Tibial artery (tissue), 4 donors: ENCODE measurements at regions not wholly inside any gene's neighbourhood (a gene's known extent, or its start where the extent isn't known, plus 50 kb on each side); places are given as distances from the start of the nearest gene placed in this dataset.

Experiments
- DNase-seq, 2 donors: peaks; one replicate each; pipeline ENCODE4 v3.0.0-alpha.2; 2019
- H3K27ac ChIP-seq, 2 donors: fragments of 200-600 bp; sonication (generic) in 1 of 2; 1 replicate in 1 of 2; 2 replicates in 1 of 2; pipeline ENCODE4 v1.5.1; 2018 to 2019; ENCODE audit warnings: mild to moderate bottlenecking in 1 of 2
- H3K27me3 ChIP-seq, 2 donors: fragments of 200-600 bp; sonication (generic) in 1 of 2; one replicate each; pipeline versions ENCODE4 v1.5.1 to v1.6.0; 2016 to 2019
- H3K36me3 ChIP-seq, 3 donors: fragments of 200-600 bp; sonication (generic) in 2 of 3; one replicate each; pipeline ENCODE4 v1.5.1; 2016 to 2019; ENCODE audit warnings: mild to moderate bottlenecking in 2 of 3
- H3K4me1 ChIP-seq, 4 donors: fragments of 200-600 bp; sonication (generic) in 2 of 4; 1 replicate in 3 of 4; 2 replicates in 1 of 4; pipeline ENCODE4 v1.5.1; 2016 to 2019
- H3K4me3 ChIP-seq, 2 donors: fragments of 200-600 bp; sonication (generic) in 1 of 2; 1 replicate in 1 of 2; 2 replicates in 1 of 2; pipeline ENCODE4 v1.5.1; 2018 to 2019; ENCODE audit warnings: mild to moderate bottlenecking in 2 of 2
- H3K9me3 ChIP-seq, 3 donors: fragments of 200-600 bp; sonication (generic) in 1 of 3; one replicate each; pipeline ENCODE4 v1.5.1; 2016 to 2019
- intact Hi-C: fragments of 100-400 bp; cut with DNase I; formaldehyde crosslinking; loops from one replicate; pipeline ENCODE4 v1.15.0; 2023; ENCODE audit warnings: low total_unique reads
- TF ChIP-seq, protein P1 (sequence below), 2 experiments: fragments of 200-600 bp in 1 of 2; fragments of 450-650 bp in 1 of 2; IDR thresholded peaks; one replicate each; pipeline ENCODE4 v1.5.1; 2017 to 2019; ENCODE audit warnings: antibody characterized with exemption in 2 of 2, mild to moderate bottlenecking in 1 of 2, moderate library complexity in 1 of 2

DNA sequence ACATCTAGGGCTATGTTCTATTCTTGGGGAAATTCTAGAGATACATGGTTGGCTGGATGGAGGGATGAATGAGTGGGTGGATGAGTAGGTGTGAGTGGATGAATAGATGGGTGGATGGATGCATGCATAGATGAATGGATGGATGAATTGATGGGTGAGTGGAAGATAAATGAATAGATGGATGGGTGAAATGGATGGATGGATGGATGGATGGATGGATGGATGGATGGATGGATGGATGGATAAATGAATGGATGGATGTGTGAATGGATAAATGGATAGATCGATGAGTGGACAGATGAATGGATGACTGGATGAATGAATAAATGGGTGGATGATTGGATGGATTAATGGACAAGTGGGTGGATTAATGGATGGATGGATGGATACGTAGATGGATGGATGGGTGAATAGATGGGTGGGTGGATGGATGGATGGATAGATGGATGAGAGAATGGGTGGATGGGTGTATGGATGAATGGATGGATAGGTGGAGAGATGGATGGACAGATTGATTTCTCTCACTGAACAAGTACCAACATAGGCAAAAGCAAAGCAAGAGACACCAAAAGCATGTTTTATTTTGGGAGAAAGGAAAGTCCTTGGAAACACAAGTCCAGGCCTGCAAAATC, 143.2 kb downstream of the TSHZ3 start:
- no peaks in the 10 kb centered on the region for H3K4me1 ChIP-seq
- no peak overlapping the region for H3K27ac ChIP-seq
- no peak for DNase-seq
- H3K27me3 ChIP-seq, result no peaks in the 10 kb centered on the region
- H3K36me3 ChIP-seq, result no peaks in the 10 kb centered on the region
- no peaks in the 10 kb centered on the region for H3K9me3 ChIP-seq
- TF ChIP-seq, protein P1, sequence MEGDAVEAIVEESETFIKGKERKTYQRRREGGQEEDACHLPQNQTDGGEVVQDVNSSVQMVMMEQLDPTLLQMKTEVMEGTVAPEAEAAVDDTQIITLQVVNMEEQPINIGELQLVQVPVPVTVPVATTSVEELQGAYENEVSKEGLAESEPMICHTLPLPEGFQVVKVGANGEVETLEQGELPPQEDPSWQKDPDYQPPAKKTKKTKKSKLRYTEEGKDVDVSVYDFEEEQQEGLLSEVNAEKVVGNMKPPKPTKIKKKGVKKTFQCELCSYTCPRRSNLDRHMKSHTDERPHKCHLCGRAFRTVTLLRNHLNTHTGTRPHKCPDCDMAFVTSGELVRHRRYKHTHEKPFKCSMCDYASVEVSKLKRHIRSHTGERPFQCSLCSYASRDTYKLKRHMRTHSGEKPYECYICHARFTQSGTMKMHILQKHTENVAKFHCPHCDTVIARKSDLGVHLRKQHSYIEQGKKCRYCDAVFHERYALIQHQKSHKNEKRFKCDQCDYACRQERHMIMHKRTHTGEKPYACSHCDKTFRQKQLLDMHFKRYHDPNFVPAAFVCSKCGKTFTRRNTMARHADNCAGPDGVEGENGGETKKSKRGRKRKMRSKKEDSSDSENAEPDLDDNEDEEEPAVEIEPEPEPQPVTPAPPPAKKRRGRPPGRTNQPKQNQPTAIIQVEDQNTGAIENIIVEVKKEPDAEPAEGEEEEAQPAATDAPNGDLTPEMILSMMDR (IDR thresholded peaks at IDR 0.05), result no peak
- intact Hi-C loops, result no loop called here
- no peak overlapping the region for H3K4me3 ChIP-seq

DNA sequence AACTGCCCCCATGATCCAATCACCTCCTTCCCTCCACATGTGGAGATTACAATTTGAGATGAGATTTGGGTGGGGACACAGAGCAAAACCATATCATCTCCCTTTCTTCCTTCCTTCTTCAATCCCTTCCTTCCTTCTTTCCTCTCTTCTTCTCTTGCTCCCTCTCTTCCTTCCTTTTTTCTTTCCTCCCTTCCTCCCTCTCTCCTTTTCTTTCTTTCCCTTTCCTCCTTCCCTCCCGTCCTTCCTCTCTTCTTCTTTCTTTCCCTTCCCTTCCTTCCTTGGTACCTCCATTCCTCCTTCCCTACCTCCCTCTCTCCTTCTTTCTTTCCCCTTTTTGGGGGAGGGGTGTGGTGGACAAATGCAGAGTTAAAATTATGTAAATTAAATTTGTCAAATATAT, 145.1 kb downstream of the TSHZ3 start:
- TF ChIP-seq, protein P1 (IDR thresholded peaks at IDR 0.05), result no peak
- Histone ChIP-seq H3K27ac (no peak overlapping the region), H3K9me3 (no peaks in the 10 kb centered on the region), H3K4me3 (no peak overlapping the region), H3K36me3 (no peaks in the 10 kb centered on the region), H3K4me1 (no peaks in the 10 kb centered on the region), H3K27me3 (no peaks in the 10 kb centered on the region)
- intact Hi-C loops, result no loop called here
- no peak for DNase-seq

DNA sequence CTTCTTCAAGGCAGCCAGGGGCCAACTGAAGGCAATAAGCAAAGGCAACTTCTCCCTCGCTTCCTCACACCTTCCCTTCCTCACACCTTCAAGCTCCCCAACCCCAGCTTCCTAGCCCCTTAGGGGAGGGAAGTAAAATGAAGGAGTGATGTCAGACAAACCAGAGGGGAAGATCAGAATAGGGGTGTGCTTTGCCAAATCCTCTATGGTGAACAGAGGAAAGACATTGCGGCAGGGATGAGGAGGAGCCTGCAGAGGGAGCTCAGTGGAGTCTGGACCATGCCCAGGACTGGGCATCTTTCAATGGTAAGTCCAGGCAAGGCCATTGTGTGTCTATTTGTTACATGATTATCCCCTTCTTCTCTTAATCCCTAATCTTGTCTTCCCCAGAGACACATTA, 164.0 kb downstream of the TSHZ3 start:
- Histone ChIP-seq H3K9me3 (peaks cover 0 to 10% (median 0%) of the 10 kb centered on the region in 3 donors), H3K4me1 (no peaks in the 10 kb centered on the region), H3K36me3 (no peaks in the 10 kb centered on the region), H3K4me3 (no peak overlapping the region), H3K27ac (no peak overlapping the region), H3K27me3 (no peaks in the 10 kb centered on the region)
- TF ChIP-seq, protein P1 (IDR thresholded peaks at IDR 0.05), result no peak
- intact Hi-C loops, result no loop called here
- DNase-seq, result no peak

DNA sequence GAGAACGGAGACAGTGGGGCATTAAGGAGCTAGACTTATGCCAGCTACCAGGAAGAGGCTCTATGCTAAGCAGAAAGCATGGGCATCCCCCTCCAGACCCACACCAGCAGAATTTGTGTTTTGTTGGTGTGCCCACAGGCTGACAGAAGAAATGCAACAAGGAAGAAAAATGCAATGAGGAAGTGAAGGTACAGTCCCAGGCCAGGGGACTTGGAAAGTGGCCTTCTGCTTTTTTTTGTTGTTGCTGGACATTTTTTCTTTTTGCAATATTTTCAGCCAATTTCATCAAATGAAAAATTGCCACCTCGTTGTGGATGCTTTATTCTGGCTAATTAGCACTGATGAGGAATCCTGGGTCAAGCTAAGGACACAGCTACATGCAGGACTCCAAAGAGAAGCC, 167.7 kb downstream of the TSHZ3 start:
- Histone ChIP-seq H3K36me3 (no peaks in the 10 kb centered on the region), H3K9me3 (no peaks in the 10 kb centered on the region), H3K4me3 (no peak overlapping the region), H3K4me1 (no peaks in the 10 kb centered on the region), H3K27me3 (no peaks in the 10 kb centered on the region), H3K27ac (no peak overlapping the region)
- DNase-seq, result no peak
- TF ChIP-seq, protein P1 (IDR thresholded peaks at IDR 0.05), result no peak
- intact Hi-C loops, result no loop called here

DNA sequence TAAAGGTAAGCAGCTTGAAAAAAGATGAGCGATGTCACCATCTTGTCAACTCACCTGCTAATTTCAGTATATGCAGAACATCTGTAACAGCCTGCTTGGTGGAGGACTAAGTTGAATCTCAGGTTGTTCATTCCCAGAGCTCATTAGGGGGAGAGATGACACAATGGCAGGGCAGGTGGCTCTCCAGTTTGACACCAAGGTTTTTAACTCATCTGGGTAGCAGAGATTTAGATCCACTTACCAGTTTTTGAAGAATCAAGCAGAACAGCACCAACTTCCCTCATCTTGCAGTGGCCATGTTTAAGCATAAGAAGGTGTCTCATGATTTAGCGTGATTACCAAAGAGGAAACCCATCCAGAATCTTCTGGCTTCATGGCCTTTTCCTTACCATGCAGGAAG, 168.3 kb downstream of the TSHZ3 start:
- TF ChIP-seq, protein P1 (IDR thresholded peaks at IDR 0.05), result no peak
- Histone ChIP-seq H3K36me3 (no peaks in the 10 kb centered on the region), H3K27me3 (no peaks in the 10 kb centered on the region), H3K9me3 (no peaks in the 10 kb centered on the region), H3K4me3 (no peak overlapping the region), H3K4me1 (no peaks in the 10 kb centered on the region), H3K27ac (no peak overlapping the region)
- intact Hi-C loops, result no loop called here
- DNase-seq, result no peak

DNA sequence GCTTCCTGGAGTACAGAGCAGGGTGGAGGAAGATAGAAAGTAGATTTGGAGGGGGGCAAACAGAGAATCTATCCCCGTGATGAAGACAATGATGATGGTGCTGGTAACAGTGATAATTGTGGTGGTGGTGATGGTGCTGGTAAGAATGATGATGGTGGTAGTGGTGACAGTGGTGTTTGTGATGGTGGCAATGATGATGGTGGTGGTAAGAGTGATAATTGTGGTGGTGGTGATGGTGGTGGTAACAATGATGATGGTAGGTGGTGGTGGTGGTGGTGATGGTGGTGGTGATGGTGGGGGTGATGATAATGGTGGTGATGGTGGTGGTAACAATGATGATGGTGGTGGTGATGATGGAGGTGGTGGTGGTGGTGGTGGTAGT, 169.8 kb downstream of the TSHZ3 start:
- no peak overlapping the region for H3K4me3 ChIP-seq
- no peaks in the 10 kb centered on the region for H3K9me3 ChIP-seq
- no peaks in the 10 kb centered on the region for H3K27me3 ChIP-seq
- H3K36me3 ChIP-seq, result no peaks in the 10 kb centered on the region
- H3K4me1 ChIP-seq, result no peaks in the 10 kb centered on the region
- TF ChIP-seq, protein P1 (IDR thresholded peaks at IDR 0.05), result no peak
- no peak for DNase-seq
- H3K27ac ChIP-seq, result no peak overlapping the region
- intact Hi-C loops, result no loop called here
